T1000 (cell line): ENCODE measurements at regions not wholly inside any gene's neighbourhood (a gene's known extent, or its start where the extent isn't known, plus 50 kb on each side); places are given as distances from the start of the nearest gene placed in this dataset.
"Not testable (repeated sequence)": the region's sequence is repeated elsewhere in the genome, so short reads cannot be mapped to it uniquely, and the experiment has no call there.

Experiments
- DNase-seq: peaks from one replicate; lab custom pipeline; 2025; ENCODE audit warnings: mixed read lengths; lab: John Stamatoyannopoulos, UW

- no peak for DNase-seq
Measured at GRCh38 chr10:118467200-118467599, 125.1 kb upstream of the FAM204A start.

- DNase-seq: no peak
Measured at GRCh38 chr10:118465300-118465874, 123.3 kb upstream of the FAM204A start.

GRCh38 chr10:118463740-118464139, 121.6 kb upstream of the FAM204A start:
- DNase-seq: no peak

GRCh38 chr10:118462401-118462800, 120.3 kb upstream of the FAM204A start:
- DNase-seq: no peak

GRCh38 chr10:118459642-118460193, 117.6 kb upstream of the FAM204A start:
- peak; percentile 52 for DNase-seq

GRCh38 chr10:118458957-118459641, 117.0 kb upstream of the FAM204A start:
- DNase-seq: no peak

GRCh38 chr10:118457824-118458428, 115.8 kb upstream of the FAM204A start:
- no peak for DNase-seq

- no peak for DNase-seq
Measured at GRCh38 chr10:118455181-118455695, 113.1 kb upstream of the FAM204A start.

- DNase-seq: no peak
Measured at GRCh38 chr10:118454211-118454610, 112.1 kb upstream of the FAM204A start.

GRCh38 chr10:118452098-118452497, 110.0 kb upstream of the FAM204A start:
- DNase-seq: no peak

- no peak for DNase-seq
Measured at GRCh38 chr10:118449521-118449920, 107.4 kb upstream of the FAM204A start.

GRCh38 chr10:118448744-118449143, 106.6 kb upstream of the FAM204A start:
- no peak for DNase-seq

- no peak for DNase-seq
Measured at GRCh38 chr10:118447478-118448270, 105.5 kb upstream of the FAM204A start.

GRCh38 chr10:118445535-118445934, 103.4 kb upstream of the FAM204A start:
- DNase-seq: no peak

GRCh38 chr10:118444069-118444468, 101.9 kb upstream of the FAM204A start:
- no peak for DNase-seq

GRCh38 chr10:118442032-118442431, 99.9 kb upstream of the FAM204A start:
- no peak for DNase-seq

- no peak for DNase-seq
Measured at GRCh38 chr10:118439824-118440223, 97.7 kb upstream of the FAM204A start.

GRCh38 chr10:118436742-118437141, 94.6 kb upstream of the FAM204A start:
- no peak for DNase-seq

GRCh38 chr10:118430190-118430589, 88.1 kb upstream of the FAM204A start:
- DNase-seq: no peak

GRCh38 chr10:118423800-118424442, 81.8 kb upstream of the FAM204A start:
- DNase-seq: no peak

GRCh38 chr10:118422241-118422640, 80.1 kb upstream of the FAM204A start:
- DNase-seq: no peak

GRCh38 chr10:118420049-118420448, 77.9 kb upstream of the FAM204A start:
- DNase-seq: not testable (repeated sequence)
